Caco-2 (cell line): ENCODE measurements at regions not wholly inside any gene's neighbourhood (a gene's known extent, or its start where the extent isn't known, plus 50 kb on each side); places are given as distances from the start of the nearest gene placed in this dataset.
"Not testable (repeated sequence)": the region's sequence is repeated elsewhere in the genome, so short reads cannot be mapped to it uniquely, and the experiment has no call there.

ENCODE experiments used
- BruUV-seq: library from RNA; stranded (reverse); fragments of 400-500 nt; replicated peaks from 2 replicates; lab custom pipeline; 2021; lab: Mats Ljungman, UMichigan
- CTCF ChIA-PET: fragments of 300-600 bp; sonication (Branson Sonifier 250); formaldehyde crosslinking; loops from one replicate; lab custom pipeline; 2022; ENCODE audit warnings: antibody characterized with exemption; lab: Charles Lee
- POLR2A ChIA-PET: fragments of 300-600 bp; sonication (Branson Sonifier 250); formaldehyde crosslinking; loops from one replicate; lab custom pipeline; 2022; ENCODE audit warnings: antibody characterized with exemption; lab: Charles Lee
- DNase-seq, 2 experiments: peaks; one replicate each; pipeline versions ENCODE4 v3.0.0 to v3.0.0-alpha.2; 2020 to 2022
- H3K27me3 ChIP-seq: replicated peaks from 2 replicates; pipeline ENCODE4 v1.6.0; 2011; ENCODE audit warnings: low read length; ENCODE audit not compliant: control insufficient read depth, insufficient read depth
- H3K36me3 ChIP-seq: 2 replicates; pipeline ENCODE4 v1.5.1; 2011; ENCODE audit warnings: low read length; ENCODE audit not compliant: control insufficient read depth, insufficient read depth
- H3K4me1 ChIP-seq: fragments of 250-450 bp; sonication (Bioruptor Pico); 2 replicates; pipeline ENCODE4 v1.5.1; 2020; ENCODE audit warnings: mild to moderate bottlenecking
- H3K4me3 ChIP-seq: 2 replicates; pipeline ENCODE4 v1.5.1; 2011; ENCODE audit warnings: low read depth, mild to moderate bottlenecking, control low read depth, low read length
- H3K9me3 ChIP-seq: fragments of 250-450 bp; sonication (Bioruptor Pico); 2 replicates; pipeline ENCODE4 v1.5.1; 2020; ENCODE audit warnings: mild to moderate bottlenecking, moderate library complexity
- H3K27ac Mint-ChIP-seq: one replicate; pipeline ENCODE4 v1.8.0; 2022; ENCODE audit warnings: mixed read lengths; ENCODE audit not compliant: unreplicated experiment
- H3K27me3 Mint-ChIP-seq: one replicate; pipeline ENCODE4 v1.8.0; 2022; ENCODE audit warnings: mixed read lengths; ENCODE audit not compliant: insufficient read depth, unreplicated experiment
- H3K36me3 Mint-ChIP-seq: one replicate; pipeline ENCODE4 v1.8.0; 2022; ENCODE audit warnings: mild to moderate bottlenecking, mixed read lengths; ENCODE audit not compliant: insufficient read depth, unreplicated experiment
- H3K4me1 Mint-ChIP-seq: one replicate; pipeline ENCODE4 v1.8.0; 2022; ENCODE audit warnings: low read depth, mixed read lengths; ENCODE audit not compliant: unreplicated experiment
- H3K4me3 Mint-ChIP-seq: one replicate; pipeline ENCODE4 v1.8.0; 2022; ENCODE audit warnings: mild to moderate bottlenecking, moderate library complexity, mixed read lengths; ENCODE audit not compliant: unreplicated experiment
- H3K9me3 Mint-ChIP-seq: one replicate; pipeline ENCODE4 v1.8.0; 2022; ENCODE audit warnings: mixed read lengths; ENCODE audit not compliant: unreplicated experiment
- intact Hi-C: fragments of 100-400 bp; cut with micrococcal nuclease; formaldehyde crosslinking; loops from one replicate; pipeline ENCODE4 v1.10.0; 2022; ENCODE audit not compliant: unreplicated experiment
- TF ChIP-seq, protein P1 (sequence below), 2 experiments: fragments of 200-600 bp in 1 of 2; IDR thresholded peaks; 1 replicate in 1 of 2; 2 replicates in 1 of 2; pipeline versions ENCODE4 v1.5.1 to v1.8.0; 2011 to 2022; ENCODE audit warnings: antibody characterized with exemption in 1 of 2, control low read depth in 1 of 2, inconsistent platforms in 1 of 2, low read depth in 1 of 2, low read length in 1 of 2, mild to moderate bottlenecking in 1 of 2, moderate library complexity in 1 of 2; ENCODE audit not compliant: insufficient read depth in 1 of 2, severe bottlenecking in 1 of 2, unreplicated experiment in 1 of 2

DNA sequence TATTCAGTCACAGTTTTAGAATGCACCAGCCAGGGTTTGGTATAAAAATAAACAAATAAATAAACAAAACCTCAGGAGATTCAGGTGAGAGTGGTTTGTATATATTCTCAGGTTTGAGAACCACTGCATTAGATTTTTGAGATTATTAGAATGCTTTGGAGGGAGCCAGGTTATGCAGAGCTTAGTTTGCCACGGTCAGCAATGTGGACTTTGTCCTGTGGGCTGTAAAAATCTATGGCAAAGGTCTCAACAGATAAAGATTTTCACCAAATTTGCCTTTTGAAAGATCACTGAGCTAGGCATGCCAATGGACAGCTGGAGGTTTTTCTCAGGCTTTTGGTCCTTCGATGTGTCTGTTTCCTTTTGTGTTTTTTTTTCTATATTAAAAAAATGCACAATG is 650.1 kb upstream of the RAG2 start:
- intact Hi-C loops: no loop called here
- ChIA-PET CTCF (no interaction called here), POLR2A (no interaction called here)
- no peak overlapping the region for H3K27ac Mint-ChIP-seq
- TF ChIP-seq, protein P1, sequence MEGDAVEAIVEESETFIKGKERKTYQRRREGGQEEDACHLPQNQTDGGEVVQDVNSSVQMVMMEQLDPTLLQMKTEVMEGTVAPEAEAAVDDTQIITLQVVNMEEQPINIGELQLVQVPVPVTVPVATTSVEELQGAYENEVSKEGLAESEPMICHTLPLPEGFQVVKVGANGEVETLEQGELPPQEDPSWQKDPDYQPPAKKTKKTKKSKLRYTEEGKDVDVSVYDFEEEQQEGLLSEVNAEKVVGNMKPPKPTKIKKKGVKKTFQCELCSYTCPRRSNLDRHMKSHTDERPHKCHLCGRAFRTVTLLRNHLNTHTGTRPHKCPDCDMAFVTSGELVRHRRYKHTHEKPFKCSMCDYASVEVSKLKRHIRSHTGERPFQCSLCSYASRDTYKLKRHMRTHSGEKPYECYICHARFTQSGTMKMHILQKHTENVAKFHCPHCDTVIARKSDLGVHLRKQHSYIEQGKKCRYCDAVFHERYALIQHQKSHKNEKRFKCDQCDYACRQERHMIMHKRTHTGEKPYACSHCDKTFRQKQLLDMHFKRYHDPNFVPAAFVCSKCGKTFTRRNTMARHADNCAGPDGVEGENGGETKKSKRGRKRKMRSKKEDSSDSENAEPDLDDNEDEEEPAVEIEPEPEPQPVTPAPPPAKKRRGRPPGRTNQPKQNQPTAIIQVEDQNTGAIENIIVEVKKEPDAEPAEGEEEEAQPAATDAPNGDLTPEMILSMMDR (IDR thresholded peaks at IDR 0.05; ENCODE audit: insufficient read depth in 1 of 2, low read depth in 1 of 2, low read length in 1 of 2, severe bottlenecking in 1 of 2, unreplicated experiment in 1 of 2): no peak
- no peaks in the 10 kb centered on the region for H3K27me3 Mint-ChIP-seq
- Histone ChIP-seq H3K9me3 (peaks cover 6% of the 10 kb centered on the region; the same call in 1 of the 2 replicates), H3K27me3 (no peaks in the 10 kb centered on the region), H3K4me1 (peaks cover 14% of the 10 kb centered on the region), H3K36me3 (no peaks in the 10 kb centered on the region), H3K4me3 (no peak overlapping the region)
- peaks cover 35% of the 10 kb centered on the region for H3K9me3 Mint-ChIP-seq
- BruUV-seq: no TSS peak
- DNase-seq: peak in 1 of 2 experiments; percentile 29
- H3K4me3 Mint-ChIP-seq: no peak overlapping the region
- H3K4me1 Mint-ChIP-seq: peaks cover 15% of the 10 kb centered on the region
- H3K36me3 Mint-ChIP-seq: no peaks in the 10 kb centered on the region

DNA sequence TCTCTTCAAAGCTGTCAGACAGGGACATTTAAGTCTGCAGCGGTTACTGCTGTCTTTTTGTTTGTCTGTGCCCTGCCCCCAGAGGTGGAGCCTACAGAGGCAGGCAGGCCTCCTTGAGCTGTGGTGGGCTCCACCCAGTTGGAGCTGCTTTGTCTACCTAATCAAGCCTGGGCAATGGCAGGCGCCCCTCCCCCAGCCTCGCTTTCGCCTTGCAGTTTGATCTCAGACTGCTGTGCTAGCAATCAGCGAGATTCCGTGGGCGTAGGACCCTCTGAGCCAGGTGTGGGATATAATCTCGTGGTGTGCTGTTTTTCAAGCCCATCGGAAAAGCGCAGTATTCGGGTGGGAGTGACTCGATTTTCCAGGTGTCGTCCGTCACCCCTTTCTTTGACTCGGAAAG is 648.1 kb upstream of the RAG2 start:
- H3K36me3 ChIP-seq, H3K4me3 Mint-ChIP-seq, H3K9me3 ChIP-seq, BruUV-seq, POLR2A ChIA-PET, H3K27me3 ChIP-seq, H3K4me3 ChIP-seq, intact Hi-C loops, H3K27ac Mint-ChIP-seq, H3K27me3 Mint-ChIP-seq, CTCF ChIA-PET, H3K36me3 Mint-ChIP-seq, DNase-seq: not testable (repeated sequence)
- H3K4me1 ChIP-seq: peaks cover 14% of the 10 kb centered on the region
- H3K9me3 Mint-ChIP-seq: peaks cover 27% of the 10 kb centered on the region
- H3K4me1 Mint-ChIP-seq: peaks cover 15% of the 10 kb centered on the region

DNA sequence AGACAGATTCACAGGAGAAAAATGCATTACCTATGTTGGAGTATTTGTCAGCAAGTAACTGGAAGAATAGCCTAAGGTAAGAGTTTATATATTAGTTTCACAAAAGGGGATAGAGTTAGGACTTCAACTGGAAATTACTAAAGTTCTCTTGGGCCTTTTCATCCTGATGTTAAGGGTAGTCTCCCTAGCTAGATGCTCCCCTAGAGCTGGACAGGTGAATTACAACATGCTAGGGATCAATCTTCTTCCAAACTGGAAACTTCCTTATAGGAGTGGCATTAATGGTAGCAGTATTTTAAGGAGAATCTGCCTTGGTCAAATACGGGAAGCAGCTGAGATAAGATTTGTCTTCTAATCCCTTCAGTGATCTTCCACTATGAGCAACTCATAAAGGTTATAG is 632.8 kb upstream of the RAG2 start:
- DNase-seq: no peak
- TF ChIP-seq, protein P1 (IDR thresholded peaks at IDR 0.05; ENCODE audit: insufficient read depth in 1 of 2, low read depth in 1 of 2, low read length in 1 of 2, severe bottlenecking in 1 of 2, unreplicated experiment in 1 of 2): peak; percentile 3 to 23
- H3K4me3 Mint-ChIP-seq: no peak overlapping the region
- H3K36me3 Mint-ChIP-seq: no peaks in the 10 kb centered on the region
- H3K27me3 Mint-ChIP-seq: no peaks in the 10 kb centered on the region
- CTCF ChIA-PET: no interaction called here
- no peak overlapping the region for H3K27ac Mint-ChIP-seq
- no TSS peak for BruUV-seq
- POLR2A ChIA-PET: no interaction called here
- no peaks in the 10 kb centered on the region for H3K4me1 Mint-ChIP-seq
- H3K9me3 Mint-ChIP-seq: no peaks in the 10 kb centered on the region
- Histone ChIP-seq H3K36me3 (no peaks in the 10 kb centered on the region), H3K9me3 (no peaks in the 10 kb centered on the region), H3K4me3 (no peak overlapping the region), H3K27me3 (no peaks in the 10 kb centered on the region), H3K4me1 (no peaks in the 10 kb centered on the region)
- intact Hi-C loops: no loop called here

DNA sequence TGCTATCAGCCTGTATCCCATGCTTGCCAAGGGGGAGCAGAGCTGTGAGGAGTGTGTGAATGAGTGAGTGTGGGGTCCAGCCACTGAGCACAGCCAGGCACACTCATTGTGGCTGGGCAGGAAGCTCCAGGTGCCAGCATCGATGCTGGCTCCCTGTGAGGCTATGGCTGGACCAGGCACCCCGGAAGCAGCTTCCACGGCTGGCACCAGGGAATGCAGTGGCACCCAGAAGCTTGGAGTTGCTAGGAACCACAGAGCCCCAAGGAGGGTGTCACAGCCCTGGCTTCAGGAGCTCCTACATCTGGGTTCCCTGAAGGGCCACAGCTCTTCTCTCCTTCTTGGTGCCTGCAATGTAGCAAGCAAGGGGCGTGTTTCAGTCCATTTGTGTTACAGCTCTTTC is 625.9 kb upstream of the RAG2 start:
- peaks cover 19% of the 10 kb centered on the region for H3K9me3 ChIP-seq
- BruUV-seq: no TSS peak
- Mint-ChIP-seq H3K4me1 (no peaks in the 10 kb centered on the region), H3K4me3 (no peak overlapping the region), H3K9me3 (peaks cover 10% of the 10 kb centered on the region), H3K36me3 (no peaks in the 10 kb centered on the region), H3K27me3 (no peaks in the 10 kb centered on the region), H3K27ac (no peak overlapping the region)
- intact Hi-C loops: no loop called here
- no peaks in the 10 kb centered on the region for H3K36me3 ChIP-seq
- no peaks in the 10 kb centered on the region for H3K27me3 ChIP-seq
- DNase-seq: no peak
- no peaks in the 10 kb centered on the region for H3K4me1 ChIP-seq
- no peak overlapping the region for H3K4me3 ChIP-seq
- TF ChIP-seq, protein P1 (IDR thresholded peaks at IDR 0.05; ENCODE audit: insufficient read depth in 1 of 2, low read depth in 1 of 2, low read length in 1 of 2, severe bottlenecking in 1 of 2, unreplicated experiment in 1 of 2): no peak
- CTCF ChIA-PET: no interaction called here
- POLR2A ChIA-PET: no interaction called here
